Liver (tissue), 3 donors: ENCODE measurements at regions not wholly inside any gene's neighbourhood (a gene's known extent, or its start where the extent isn't known, plus 50 kb on each side); places are given as distances from the start of the nearest gene placed in this dataset.

ENCODE experiments used
- EGR1 ChIP-seq, 2 donors: IDR thresholded peaks; 2 replicates each; pipeline ENCODE4 v1.6.1; 2016 to 2018; ENCODE audit warnings: antibody characterized with exemption in 2 of 2, low read depth in 2 of 2
- FOXA2 ChIP-seq: IDR thresholded peaks from 2 replicates; pipeline ENCODE4 v1.6.1; 2016; ENCODE audit warnings: antibody characterized with exemption
- GABPA ChIP-seq, 2 donors: IDR thresholded peaks in 1 of 2; conservative IDR thresholded peaks in 1 of 2; 2 replicates each; pipeline ENCODE4 v1.6.1; 2016; ENCODE audit warnings: antibody characterized with exemption in 2 of 2, mild to moderate bottlenecking in 1 of 2, moderate library complexity in 1 of 2
- JUND ChIP-seq, 2 donors: IDR thresholded peaks; 2 replicates each; pipeline ENCODE4 v1.6.1; 2016; ENCODE audit warnings: antibody characterized with exemption in 2 of 2
- RAD21 ChIP-seq, 2 donors: IDR thresholded peaks; 2 replicates each; pipeline ENCODE4 v1.6.1; 2016; ENCODE audit warnings: antibody characterized with exemption in 2 of 2, mild to moderate bottlenecking in 2 of 2
- SP1 ChIP-seq: IDR thresholded peaks from 2 replicates; pipeline ENCODE4 v1.6.1; 2018; ENCODE audit warnings: antibody characterized with exemption, mild to moderate bottlenecking
- TAF1 ChIP-seq: conservative IDR thresholded peaks from 2 replicates; pipeline ENCODE4 v1.6.1; 2016; ENCODE audit warnings: antibody characterized with exemption, mild to moderate bottlenecking
- YY1 ChIP-seq: IDR thresholded peaks from 2 replicates; pipeline ENCODE4 v1.6.1; 2016; ENCODE audit warnings: antibody characterized with exemption, mild to moderate bottlenecking
- TF ChIP-seq, protein P1 (sequence below): fragments of 150-350 bp; IDR thresholded peaks from 2 replicates; pipeline ENCODE4 v1.5.1; 2017; ENCODE audit warnings: improper control_type of control experiment, low read depth, low read length; ENCODE audit not compliant: missing input control
- TF ChIP-seq, protein P2 (sequence below): IDR thresholded peaks from 2 replicates; pipeline ENCODE4 v1.6.1; 2016; ENCODE audit warnings: antibody characterized with exemption
- TF ChIP-seq, protein P3 (sequence below): IDR thresholded peaks from 2 replicates; pipeline ENCODE4 v1.6.1; 2016; ENCODE audit warnings: antibody characterized with exemption
- TF ChIP-seq, protein P4 (sequence below): IDR thresholded peaks from 2 replicates; pipeline ENCODE4 v1.6.1; 2016; ENCODE audit warnings: antibody characterized with exemption, mild to moderate bottlenecking
- TF ChIP-seq, protein P5 (sequence below): IDR thresholded peaks from 2 replicates; pipeline ENCODE4 v1.6.1; 2016; ENCODE audit warnings: antibody characterized with exemption
- donor health status: healthy.
- donor health status: healthy.

DNA sequence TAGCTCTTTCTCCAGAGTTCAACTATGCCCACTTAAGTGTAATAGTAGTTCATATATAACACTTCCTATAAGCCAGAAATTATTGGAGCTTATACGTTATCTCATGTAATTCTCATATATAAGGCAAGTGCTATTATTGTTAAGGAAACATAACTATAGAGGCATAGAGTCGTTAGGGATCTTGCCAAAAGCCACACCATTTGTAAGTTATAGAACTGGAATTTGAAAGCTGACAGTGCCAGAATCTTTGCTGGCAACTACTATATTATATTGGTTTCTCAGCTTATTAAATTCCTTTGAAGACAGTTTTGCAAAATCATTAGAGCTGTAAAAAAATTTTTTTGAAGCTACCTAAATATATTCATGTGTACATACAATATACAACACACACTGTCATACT is 51.0 kb upstream of the MBNL2 start:
- TF ChIP-seq, protein P1, sequence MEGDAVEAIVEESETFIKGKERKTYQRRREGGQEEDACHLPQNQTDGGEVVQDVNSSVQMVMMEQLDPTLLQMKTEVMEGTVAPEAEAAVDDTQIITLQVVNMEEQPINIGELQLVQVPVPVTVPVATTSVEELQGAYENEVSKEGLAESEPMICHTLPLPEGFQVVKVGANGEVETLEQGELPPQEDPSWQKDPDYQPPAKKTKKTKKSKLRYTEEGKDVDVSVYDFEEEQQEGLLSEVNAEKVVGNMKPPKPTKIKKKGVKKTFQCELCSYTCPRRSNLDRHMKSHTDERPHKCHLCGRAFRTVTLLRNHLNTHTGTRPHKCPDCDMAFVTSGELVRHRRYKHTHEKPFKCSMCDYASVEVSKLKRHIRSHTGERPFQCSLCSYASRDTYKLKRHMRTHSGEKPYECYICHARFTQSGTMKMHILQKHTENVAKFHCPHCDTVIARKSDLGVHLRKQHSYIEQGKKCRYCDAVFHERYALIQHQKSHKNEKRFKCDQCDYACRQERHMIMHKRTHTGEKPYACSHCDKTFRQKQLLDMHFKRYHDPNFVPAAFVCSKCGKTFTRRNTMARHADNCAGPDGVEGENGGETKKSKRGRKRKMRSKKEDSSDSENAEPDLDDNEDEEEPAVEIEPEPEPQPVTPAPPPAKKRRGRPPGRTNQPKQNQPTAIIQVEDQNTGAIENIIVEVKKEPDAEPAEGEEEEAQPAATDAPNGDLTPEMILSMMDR, result no peak
- TF ChIP-seq, protein P2, sequence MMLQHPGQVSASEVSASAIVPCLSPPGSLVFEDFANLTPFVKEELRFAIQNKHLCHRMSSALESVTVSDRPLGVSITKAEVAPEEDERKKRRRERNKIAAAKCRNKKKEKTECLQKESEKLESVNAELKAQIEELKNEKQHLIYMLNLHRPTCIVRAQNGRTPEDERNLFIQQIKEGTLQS, result no peak
- TF ChIP-seq, protein P3, sequence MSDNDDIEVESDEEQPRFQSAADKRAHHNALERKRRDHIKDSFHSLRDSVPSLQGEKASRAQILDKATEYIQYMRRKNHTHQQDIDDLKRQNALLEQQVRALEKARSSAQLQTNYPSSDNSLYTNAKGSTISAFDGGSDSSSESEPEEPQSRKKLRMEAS, result no peak
- TF ChIP-seq GABPA (IDR thresholded peaks at IDR 0.05 in 1 of 2, conservative IDR thresholded peaks at IDR 0.05 in 1 of 2) (no peak), YY1 (no peak), SP1 (no peak), JUND (IDR thresholded peaks at IDR 0.05) (no peak), TAF1 (no peak), RAD21 (IDR thresholded peaks at IDR 0.05) (no peak), FOXA2 (no peak), EGR1 (IDR thresholded peaks at IDR 0.05; ENCODE audit: low read depth in 2 of 2) (no peak)
- TF ChIP-seq, protein P4, sequence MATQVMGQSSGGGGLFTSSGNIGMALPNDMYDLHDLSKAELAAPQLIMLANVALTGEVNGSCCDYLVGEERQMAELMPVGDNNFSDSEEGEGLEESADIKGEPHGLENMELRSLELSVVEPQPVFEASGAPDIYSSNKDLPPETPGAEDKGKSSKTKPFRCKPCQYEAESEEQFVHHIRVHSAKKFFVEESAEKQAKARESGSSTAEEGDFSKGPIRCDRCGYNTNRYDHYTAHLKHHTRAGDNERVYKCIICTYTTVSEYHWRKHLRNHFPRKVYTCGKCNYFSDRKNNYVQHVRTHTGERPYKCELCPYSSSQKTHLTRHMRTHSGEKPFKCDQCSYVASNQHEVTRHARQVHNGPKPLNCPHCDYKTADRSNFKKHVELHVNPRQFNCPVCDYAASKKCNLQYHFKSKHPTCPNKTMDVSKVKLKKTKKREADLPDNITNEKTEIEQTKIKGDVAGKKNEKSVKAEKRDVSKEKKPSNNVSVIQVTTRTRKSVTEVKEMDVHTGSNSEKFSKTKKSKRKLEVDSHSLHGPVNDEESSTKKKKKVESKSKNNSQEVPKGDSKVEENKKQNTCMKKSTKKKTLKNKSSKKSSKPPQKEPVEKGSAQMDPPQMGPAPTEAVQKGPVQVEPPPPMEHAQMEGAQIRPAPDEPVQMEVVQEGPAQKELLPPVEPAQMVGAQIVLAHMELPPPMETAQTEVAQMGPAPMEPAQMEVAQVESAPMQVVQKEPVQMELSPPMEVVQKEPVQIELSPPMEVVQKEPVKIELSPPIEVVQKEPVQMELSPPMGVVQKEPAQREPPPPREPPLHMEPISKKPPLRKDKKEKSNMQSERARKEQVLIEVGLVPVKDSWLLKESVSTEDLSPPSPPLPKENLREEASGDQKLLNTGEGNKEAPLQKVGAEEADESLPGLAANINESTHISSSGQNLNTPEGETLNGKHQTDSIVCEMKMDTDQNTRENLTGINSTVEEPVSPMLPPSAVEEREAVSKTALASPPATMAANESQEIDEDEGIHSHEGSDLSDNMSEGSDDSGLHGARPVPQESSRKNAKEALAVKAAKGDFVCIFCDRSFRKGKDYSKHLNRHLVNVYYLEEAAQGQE, result no peak
- TF ChIP-seq, protein P5, sequence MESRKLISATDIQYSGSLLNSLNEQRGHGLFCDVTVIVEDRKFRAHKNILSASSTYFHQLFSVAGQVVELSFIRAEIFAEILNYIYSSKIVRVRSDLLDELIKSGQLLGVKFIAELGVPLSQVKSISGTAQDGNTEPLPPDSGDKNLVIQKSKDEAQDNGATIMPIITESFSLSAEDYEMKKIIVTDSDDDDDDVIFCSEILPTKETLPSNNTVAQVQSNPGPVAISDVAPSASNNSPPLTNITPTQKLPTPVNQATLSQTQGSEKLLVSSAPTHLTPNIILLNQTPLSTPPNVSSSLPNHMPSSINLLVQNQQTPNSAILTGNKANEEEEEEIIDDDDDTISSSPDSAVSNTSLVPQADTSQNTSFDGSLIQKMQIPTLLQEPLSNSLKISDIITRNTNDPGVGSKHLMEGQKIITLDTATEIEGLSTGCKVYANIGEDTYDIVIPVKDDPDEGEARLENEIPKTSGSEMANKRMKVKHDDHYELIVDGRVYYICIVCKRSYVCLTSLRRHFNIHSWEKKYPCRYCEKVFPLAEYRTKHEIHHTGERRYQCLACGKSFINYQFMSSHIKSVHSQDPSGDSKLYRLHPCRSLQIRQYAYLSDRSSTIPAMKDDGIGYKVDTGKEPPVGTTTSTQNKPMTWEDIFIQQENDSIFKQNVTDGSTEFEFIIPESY, result no peak
